ENCODE measurements at regions not wholly inside any gene's neighbourhood (a gene's known extent, or its start where the extent isn't known, plus 50 kb on each side); places are given as distances from the start of the nearest gene placed in this dataset.
"Not testable (repeated sequence)": the region's sequence is repeated elsewhere in the genome, so short reads cannot be mapped to it uniquely, and the experiment has no call there.

- no peak for DNase-seq
Measured at GRCh38 chr15:26069231-26069641, 206.1 kb upstream of the ATP10A start.

DNA sequence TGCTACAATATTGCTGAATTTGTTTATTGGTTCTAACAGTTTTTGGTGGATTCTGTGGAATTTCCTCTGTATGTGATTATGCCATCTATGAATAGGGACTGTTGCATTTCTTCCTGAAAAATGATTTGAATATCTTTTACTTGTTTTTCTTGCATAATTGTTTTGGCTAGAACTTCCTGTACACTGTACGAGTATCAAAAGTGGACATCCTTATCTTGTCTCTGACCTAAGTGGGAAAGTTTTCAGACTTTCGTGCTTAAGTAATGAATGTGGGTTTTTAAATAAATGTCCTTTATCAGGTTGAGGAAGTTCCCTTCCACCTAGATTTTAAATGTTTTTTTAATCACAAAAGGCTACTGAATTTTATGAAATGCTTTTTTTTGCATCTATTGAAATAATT, 203.8 kb upstream of the ATP10A start:
- DNase-seq: no peak

GRCh38 chr15:26065723-26066122, 202.6 kb upstream of the ATP10A start:
- no peak for DNase-seq

DNA sequence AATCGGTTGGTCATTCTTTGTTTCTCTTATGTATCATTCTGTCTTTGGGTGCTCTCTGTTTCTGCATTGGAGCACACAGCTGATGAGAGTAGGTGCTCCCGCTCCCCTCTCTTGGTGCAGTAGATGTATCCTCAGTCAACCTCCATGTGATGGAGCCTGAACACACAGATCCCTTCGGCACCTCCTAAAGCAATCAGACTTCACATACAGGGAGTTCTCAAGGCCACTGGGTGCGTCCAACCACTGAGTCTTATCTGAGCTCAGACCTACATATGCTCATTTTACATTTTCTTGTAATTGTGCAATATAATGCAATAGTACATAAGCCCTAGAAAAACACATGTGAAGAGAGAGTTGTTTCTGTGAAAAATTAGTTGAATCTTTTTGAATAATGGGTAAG, 198.1 kb upstream of the ATP10A start:
- DNase-seq: no peak

GRCh38 chr15:26056766-26057165, 193.6 kb upstream of the ATP10A start:
- not testable (repeated sequence) for DNase-seq

- DNase-seq: no peak
Measured at GRCh38 chr15:26051761-26052675, 188.9 kb upstream of the ATP10A start.

GRCh38 chr15:26050984-26051383, 187.9 kb upstream of the ATP10A start:
- DNase-seq: no peak

GRCh38 chr15:26049900-26050657, 187.0 kb upstream of the ATP10A start:
- no peak for DNase-seq

DNA sequence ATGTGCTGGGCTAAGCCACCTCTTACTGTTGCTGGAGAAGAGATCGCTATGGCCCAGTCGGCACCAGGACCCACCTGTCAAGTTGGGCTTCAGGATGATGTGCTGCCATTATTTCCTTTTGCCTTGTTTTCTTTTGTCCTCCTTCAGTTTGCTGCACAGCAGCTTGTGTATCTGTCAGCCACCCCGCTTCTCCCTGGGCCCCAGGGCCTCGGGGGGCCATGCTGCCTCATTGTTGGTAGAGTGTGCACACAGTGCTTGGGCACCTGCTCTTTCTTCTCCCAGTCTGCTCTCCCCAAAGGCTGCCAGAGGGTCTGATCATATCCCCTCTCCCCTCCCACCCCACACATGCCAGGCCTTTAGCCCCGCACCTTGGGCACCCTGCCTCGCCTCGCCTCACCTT, 185.5 kb upstream of the ATP10A start:
- DNase-seq: no peak

DNA sequence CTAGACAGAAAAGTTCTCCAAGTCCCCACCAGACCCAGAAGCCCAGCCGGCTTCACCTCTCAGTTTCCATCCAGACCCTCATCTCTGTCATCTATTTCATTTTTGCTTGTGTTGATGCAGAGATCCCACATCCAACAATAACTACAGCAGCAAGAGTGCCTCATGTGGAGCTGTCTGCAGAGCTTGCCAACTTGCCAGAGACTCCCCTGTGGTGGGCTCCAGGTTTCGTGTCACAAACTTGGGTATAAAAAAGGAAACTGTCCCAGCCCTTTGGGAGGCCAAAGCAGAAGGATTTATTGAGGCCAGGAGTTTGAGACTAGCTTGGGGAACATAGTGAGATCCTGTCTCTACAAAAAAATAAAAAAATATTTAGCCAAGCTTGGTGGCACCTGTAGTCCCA, 182.4 kb upstream of the ATP10A start:
- no peak for DNase-seq

DNA sequence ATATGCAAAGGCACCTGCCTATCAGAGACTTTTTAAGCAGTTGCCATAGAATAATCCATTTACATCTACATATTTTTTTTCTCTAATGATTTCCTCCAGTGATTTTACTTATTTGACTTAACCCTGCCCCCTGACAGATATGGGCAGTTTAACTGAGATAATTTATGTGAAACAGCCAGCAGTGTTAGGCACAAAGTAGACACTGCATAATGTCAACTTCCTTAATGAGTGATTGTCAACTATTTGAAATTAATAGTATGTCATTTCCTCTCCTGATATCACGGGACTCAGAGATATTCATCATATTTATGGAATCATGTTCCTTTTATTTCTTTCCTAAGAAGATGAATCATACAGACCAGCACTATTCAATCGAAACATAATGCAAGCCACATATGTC, 179.9 kb upstream of the ATP10A start:
- no peak for DNase-seq

- no peak for DNase-seq
Measured at GRCh38 chr15:26038693-26039092, 175.6 kb upstream of the ATP10A start.

DNA sequence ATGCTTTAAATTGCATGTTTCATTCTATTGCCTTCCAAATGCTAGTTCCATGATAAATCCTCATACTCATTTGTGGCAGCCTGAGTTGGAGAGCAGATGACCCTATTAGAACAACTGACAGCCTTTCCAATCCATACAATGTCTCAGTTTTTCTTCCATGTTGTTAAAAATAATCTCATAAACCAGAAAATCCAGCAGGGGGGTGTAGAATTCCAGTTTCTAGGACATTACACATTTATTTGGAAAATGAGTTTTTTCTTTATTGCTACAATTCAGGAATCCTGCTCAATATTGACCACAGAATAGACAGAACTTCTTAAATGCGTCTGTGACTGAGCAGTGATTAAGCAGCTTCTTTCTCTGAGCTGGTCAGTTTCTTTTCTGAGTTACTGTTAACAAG, 174.2 kb upstream of the ATP10A start:
- DNase-seq: no peak

DNA sequence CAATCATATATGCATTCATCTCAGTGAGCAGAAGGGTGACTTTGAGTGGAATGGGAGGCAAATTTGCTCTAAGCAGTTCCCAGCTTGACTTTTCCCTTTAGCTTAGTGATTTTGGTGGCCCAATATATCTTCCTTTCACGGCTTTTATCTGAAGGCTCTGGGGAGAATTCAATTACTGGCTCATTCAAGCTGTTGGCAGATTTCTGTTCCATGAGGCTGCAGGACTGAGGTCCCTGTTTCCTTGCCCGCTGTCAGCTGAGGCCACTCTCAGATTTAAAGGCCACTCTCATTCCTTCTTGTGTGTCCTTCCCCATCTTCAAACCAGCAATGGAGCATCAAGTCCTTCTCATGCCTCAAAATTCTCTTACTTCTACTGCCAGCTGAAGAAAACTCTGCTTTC, 170.4 kb upstream of the ATP10A start:
- DNase-seq: no peak

DNA sequence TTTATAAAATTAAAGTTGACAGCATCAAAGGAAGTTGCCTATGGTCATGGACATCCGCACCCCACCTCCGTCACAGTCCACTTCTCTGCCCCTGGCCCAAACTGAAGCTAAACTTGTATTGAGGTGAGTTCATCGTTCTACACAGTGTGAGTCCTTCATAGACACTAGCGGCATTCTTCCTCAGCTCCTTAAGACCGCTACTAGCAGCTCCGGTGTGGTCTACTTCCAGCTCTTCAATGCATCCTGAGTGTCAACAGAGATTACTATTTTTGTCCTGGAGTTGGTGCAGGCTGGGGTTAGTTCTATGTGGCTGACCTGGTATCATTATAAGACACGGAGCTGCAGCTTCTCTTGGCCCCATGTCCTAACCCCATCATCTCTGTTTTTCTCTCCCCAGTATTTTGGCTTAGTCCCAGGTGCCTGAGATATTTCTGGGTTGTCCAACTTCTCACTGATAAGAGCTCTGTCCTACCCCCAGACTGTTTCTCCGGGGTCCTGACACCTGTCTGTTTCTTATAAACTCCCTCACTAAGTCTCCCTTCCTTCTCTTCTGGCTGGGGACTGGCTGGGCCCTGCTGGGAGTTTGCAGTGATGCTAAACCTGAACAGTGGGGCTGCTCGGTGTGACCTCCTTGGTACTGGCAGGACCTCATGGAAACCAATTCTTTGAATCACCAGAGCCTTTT, 169.2 kb upstream of the ATP10A start:
- DNase-seq: no peak

- DNase-seq: not testable (repeated sequence)
Measured at GRCh38 chr15:26029586-26029985, 166.5 kb upstream of the ATP10A start.

DNA sequence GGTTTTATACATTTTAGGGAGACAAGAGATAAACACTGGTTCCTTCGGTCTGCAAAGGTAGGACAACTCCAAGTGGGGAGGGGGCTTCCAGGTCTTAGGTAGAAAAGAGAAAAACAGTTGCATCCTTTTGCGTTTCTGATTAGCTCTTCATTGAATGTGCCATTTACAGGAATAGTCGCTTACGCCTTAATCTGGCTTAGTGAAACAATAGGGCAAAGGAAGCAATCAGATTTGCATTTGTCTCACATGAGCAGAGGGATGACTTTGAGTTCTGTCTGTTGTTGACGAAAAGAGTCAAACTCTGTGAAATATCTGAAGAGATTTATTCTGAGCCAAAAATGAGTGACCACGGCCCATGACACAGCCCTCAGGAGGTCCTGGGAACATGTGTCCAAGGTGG, 166.0 kb upstream of the ATP10A start:
- DNase-seq: no peak

- no peak for DNase-seq
Measured at GRCh38 chr15:26028086-26028740, 165.1 kb upstream of the ATP10A start.

GRCh38 chr15:26026671-26027070, 163.5 kb upstream of the ATP10A start:
- DNase-seq: not testable (repeated sequence)

DNA sequence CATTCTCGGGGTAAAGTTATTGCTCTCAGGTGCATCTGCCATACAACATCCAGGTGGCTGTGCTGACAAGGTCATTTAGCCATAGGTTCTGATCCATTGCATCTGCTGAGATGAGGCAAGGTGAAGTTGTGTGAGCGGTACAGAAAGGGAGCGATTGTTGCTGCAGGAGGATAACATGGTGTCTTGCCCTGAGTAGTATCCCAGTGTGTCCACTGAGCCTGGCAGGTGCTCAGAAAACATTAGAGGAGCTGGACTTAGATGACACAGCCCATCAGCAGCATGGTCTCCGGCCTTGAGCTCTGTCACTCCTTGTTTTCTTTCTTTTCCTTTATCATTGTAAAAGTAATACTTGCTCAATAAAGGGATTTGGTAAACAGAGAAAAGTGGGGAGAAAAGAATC, 161.1 kb upstream of the ATP10A start:
- DNase-seq: no peak

- no peak for DNase-seq
Measured at GRCh38 chr15:26023691-26024090, 160.6 kb upstream of the ATP10A start.

DNA sequence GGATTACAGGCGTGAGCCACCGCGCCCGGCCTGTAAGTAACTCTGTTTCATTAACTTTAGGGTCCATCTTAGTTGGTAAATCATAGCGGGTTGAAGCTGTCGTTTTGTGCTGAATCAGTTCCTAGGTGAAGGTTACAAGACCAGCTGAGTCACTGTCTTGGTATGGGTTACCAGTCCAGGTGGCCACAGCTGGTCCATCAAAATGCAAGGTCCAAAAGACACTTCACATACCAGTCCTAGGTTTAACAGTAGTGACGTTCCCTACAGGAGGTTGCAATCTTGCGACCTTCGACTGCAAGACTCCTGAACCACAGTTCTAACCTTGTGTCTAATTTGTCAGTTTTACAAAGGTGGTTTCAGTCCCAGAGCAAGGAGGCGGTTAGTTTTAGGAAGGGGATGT, 160.1 kb upstream of the ATP10A start:
- no peak for DNase-seq

- DNase-seq: no peak
Measured at GRCh38 chr15:26020871-26021270, 157.7 kb upstream of the ATP10A start.
